ENCODE measurements at regions not wholly inside any gene's neighbourhood (a gene's known extent, or its start where the extent isn't known, plus 50 kb on each side); places are given as distances from the start of the nearest gene placed in this dataset.

- H3K4me3 ChIP-seq = no peak overlapping the region
- TF ChIP-seq, protein P1, sequence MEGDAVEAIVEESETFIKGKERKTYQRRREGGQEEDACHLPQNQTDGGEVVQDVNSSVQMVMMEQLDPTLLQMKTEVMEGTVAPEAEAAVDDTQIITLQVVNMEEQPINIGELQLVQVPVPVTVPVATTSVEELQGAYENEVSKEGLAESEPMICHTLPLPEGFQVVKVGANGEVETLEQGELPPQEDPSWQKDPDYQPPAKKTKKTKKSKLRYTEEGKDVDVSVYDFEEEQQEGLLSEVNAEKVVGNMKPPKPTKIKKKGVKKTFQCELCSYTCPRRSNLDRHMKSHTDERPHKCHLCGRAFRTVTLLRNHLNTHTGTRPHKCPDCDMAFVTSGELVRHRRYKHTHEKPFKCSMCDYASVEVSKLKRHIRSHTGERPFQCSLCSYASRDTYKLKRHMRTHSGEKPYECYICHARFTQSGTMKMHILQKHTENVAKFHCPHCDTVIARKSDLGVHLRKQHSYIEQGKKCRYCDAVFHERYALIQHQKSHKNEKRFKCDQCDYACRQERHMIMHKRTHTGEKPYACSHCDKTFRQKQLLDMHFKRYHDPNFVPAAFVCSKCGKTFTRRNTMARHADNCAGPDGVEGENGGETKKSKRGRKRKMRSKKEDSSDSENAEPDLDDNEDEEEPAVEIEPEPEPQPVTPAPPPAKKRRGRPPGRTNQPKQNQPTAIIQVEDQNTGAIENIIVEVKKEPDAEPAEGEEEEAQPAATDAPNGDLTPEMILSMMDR (IDR thresholded peaks at IDR 0.05) = peak in 1 of 6 experiments; percentile 14
- no peak for TF ChIP-seq POLR2A (IDR thresholded peaks at IDR 0.05)
- no peaks in the 10 kb centered on the region for H3K9me3 ChIP-seq
- DNase-seq = no peak
- no peak overlapping the region for H3K27ac ChIP-seq
- H3K27me3 ChIP-seq = no peaks in the 10 kb centered on the region
- no peaks in the 10 kb centered on the region for H3K4me1 ChIP-seq
- no peaks in the 10 kb centered on the region for H3K36me3 ChIP-seq
Measured at GRCh38 chr13:22506096-22506691, 674.6 kb upstream of the SGCG start.

- no peak for TF ChIP-seq POLR2A (IDR thresholded peaks at IDR 0.05)
- TF ChIP-seq, protein P1 (IDR thresholded peaks at IDR 0.05) = no peak
- H3K4me1 ChIP-seq = no peaks in the 10 kb centered on the region
- H3K9me3 ChIP-seq = no peaks in the 10 kb centered on the region
- no peak for DNase-seq
- no peak overlapping the region for H3K4me3 ChIP-seq
- H3K27ac ChIP-seq = no peak overlapping the region
- H3K27me3 ChIP-seq = no peaks in the 10 kb centered on the region
- H3K36me3 ChIP-seq = no peaks in the 10 kb centered on the region
Measured at GRCh38 chr13:22517544-22517943, 663.2 kb upstream of the SGCG start.

- Histone ChIP-seq H3K27ac (no peak overlapping the region), H3K36me3 (no peaks in the 10 kb centered on the region), H3K9me3 (no peaks in the 10 kb centered on the region), H3K27me3 (no peaks in the 10 kb centered on the region), H3K4me1 (no peaks in the 10 kb centered on the region), H3K4me3 (no peak overlapping the region)
- no peak for DNase-seq
- TF ChIP-seq, protein P1 (IDR thresholded peaks at IDR 0.05) = no peak
- no peak for TF ChIP-seq POLR2A (IDR thresholded peaks at IDR 0.05)
Measured at GRCh38 chr13:22536851-22537250, 643.9 kb upstream of the SGCG start.

- H3K9me3 ChIP-seq = no peaks in the 10 kb centered on the region
Measured at GRCh38 chr13:22538400-22538799, 642.4 kb upstream of the SGCG start.

DNA sequence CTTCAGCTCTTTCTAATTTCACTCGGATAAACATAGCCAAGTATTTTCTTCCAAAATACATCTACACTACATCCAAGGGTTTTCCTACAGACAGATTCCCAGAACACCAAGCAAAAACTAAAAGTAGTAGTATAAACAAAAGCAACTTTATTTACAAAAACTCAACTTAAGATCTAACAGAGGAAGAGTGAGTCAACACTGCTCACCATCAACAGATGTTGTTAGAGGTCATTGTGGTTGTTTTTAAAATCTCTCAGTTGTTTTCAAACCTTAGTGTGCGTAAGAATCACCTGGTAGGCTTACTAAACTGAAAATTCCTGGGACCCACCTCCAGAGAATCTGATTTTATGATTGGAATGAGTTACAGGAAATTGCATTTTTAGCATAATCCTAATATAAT lies 631.7 kb upstream of the SGCG start:
- H3K36me3 ChIP-seq = no peaks in the 10 kb centered on the region
- DNase-seq = no peak
- TF ChIP-seq POLR2A (IDR thresholded peaks at IDR 0.05) = no peak
- TF ChIP-seq, protein P1 (IDR thresholded peaks at IDR 0.05) = no peak
- no peaks in the 10 kb centered on the region for H3K27me3 ChIP-seq
- no peaks in the 10 kb centered on the region for H3K9me3 ChIP-seq
- no peak overlapping the region for H3K4me3 ChIP-seq
- no peak overlapping the region for H3K27ac ChIP-seq
- no peaks in the 10 kb centered on the region for H3K4me1 ChIP-seq

More at GRCh38 chr13:22538400-22538799, 642.4 kb upstream of the SGCG start:
- DNase-seq = no peak
- TF ChIP-seq, protein P1 (IDR thresholded peaks at IDR 0.05) = no peak
- no peak for TF ChIP-seq POLR2A (IDR thresholded peaks at IDR 0.05)
- H3K4me1 ChIP-seq = no peaks in the 10 kb centered on the region
- H3K27ac ChIP-seq = no peak overlapping the region
- no peaks in the 10 kb centered on the region for H3K36me3 ChIP-seq
- no peaks in the 10 kb centered on the region for H3K27me3 ChIP-seq
- no peak overlapping the region for H3K4me3 ChIP-seq

DNA sequence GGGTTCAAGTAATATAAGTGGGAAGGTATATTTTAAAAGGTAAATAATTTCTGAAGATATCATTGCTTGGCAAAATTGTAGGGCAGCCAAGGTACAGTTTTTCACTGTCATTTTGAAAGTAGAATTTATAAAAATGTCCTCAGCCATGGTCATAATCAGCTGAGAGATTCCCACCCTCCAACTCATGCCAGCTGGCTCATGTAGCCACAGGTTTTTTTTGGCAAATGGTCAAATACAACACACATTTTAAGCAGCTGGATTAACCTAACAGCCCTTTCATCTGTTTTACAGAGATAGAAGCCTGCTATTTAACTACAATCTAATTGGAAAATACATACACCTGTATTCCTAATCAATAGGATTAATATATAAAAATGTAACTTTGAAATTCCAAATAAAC lies 619.2 kb upstream of the SGCG start:
- no peaks in the 10 kb centered on the region for H3K27me3 ChIP-seq
- no peak for DNase-seq
- H3K27ac ChIP-seq = no peak overlapping the region
- H3K4me1 ChIP-seq = no peaks in the 10 kb centered on the region
- no peaks in the 10 kb centered on the region for H3K36me3 ChIP-seq
- no peak overlapping the region for H3K4me3 ChIP-seq
- no peaks in the 10 kb centered on the region for H3K9me3 ChIP-seq
- TF ChIP-seq POLR2A (IDR thresholded peaks at IDR 0.05) = no peak
- TF ChIP-seq, protein P1 (IDR thresholded peaks at IDR 0.05) = no peak
